Ishikawa (cell line): ENCODE measurements at regions not wholly inside any gene's neighbourhood (a gene's known extent, or its start where the extent isn't known, plus 50 kb on each side); places are given as distances from the start of the nearest gene placed in this dataset.

Experiments used
- CEBPB ChIP-seq: IDR thresholded peaks from 2 replicates; pipeline ENCODE4 v1.6.1; 2012
- CREB1 ChIP-seq: IDR thresholded peaks from 2 replicates; pipeline ENCODE4 v1.6.1; 2012; ENCODE audit warnings: low read depth
- EGR1 ChIP-seq: IDR thresholded peaks from 2 replicates; pipeline ENCODE4 v1.6.1; 2012
- EP300 ChIP-seq: IDR thresholded peaks from 2 replicates; pipeline ENCODE4 v1.6.1; 2012; ENCODE audit warnings: borderline replicate concordance
- FOXM1 ChIP-seq: IDR thresholded peaks from 2 replicates; pipeline ENCODE4 v1.6.1; 2012; ENCODE audit warnings: low read depth, borderline replicate concordance
- MAX ChIP-seq: IDR thresholded peaks from 2 replicates; pipeline ENCODE4 v1.6.1; 2012
- NFIC ChIP-seq: IDR thresholded peaks from 2 replicates; pipeline ENCODE4 v1.6.1; 2012
- RAD21 ChIP-seq: IDR thresholded peaks from 2 replicates; pipeline ENCODE4 v1.6.1; 2012; ENCODE audit warnings: low read depth
- REST ChIP-seq: IDR thresholded peaks from 2 replicates; pipeline ENCODE4 v1.6.1; 2012; ENCODE audit warnings: low read depth, mild to moderate bottlenecking
- TAF1 ChIP-seq: IDR thresholded peaks from 2 replicates; pipeline ENCODE4 v1.6.1; 2012; ENCODE audit warnings: low read depth, mild to moderate bottlenecking
- TCF12 ChIP-seq: IDR thresholded peaks from 2 replicates; pipeline ENCODE4 v1.6.1; 2012; ENCODE audit warnings: low read depth
- TEAD4 ChIP-seq: IDR thresholded peaks from 2 replicates; pipeline ENCODE4 v1.6.1; 2012
- USF1 ChIP-seq: IDR thresholded peaks from 2 replicates; pipeline ENCODE4 v1.6.1; 2012
- YY1 ChIP-seq: IDR thresholded peaks from 2 replicates; pipeline ENCODE4 v1.6.1; 2012; ENCODE audit warnings: low read depth
- ZBTB7A ChIP-seq: IDR thresholded peaks from 2 replicates; pipeline ENCODE4 v1.6.1; 2012; ENCODE audit warnings: low read depth

- TF ChIP-seq CEBPB (no peak), EGR1 (no peak), NFIC (no peak), ZBTB7A (no peak), USF1 (no peak), CREB1 (no peak), TAF1 (no peak), TEAD4 (no peak), RAD21 (no peak), FOXM1 (no peak), EP300 (no peak), MAX (no peak), TCF12 (no peak), YY1 (no peak), REST (no peak)
These were observed 80.9 kb upstream of the IRX2 start for GRCh38 chr5:2832394-2832793.

GRCh38 chr5:2829239-2829638 is 77.8 kb upstream of the IRX2 start:
- TF ChIP-seq CREB1, result no peak
- no peak for TF ChIP-seq USF1
- no peak for TF ChIP-seq MAX
- TF ChIP-seq ZBTB7A, result no peak
- no peak for TF ChIP-seq CEBPB
- no peak for TF ChIP-seq TEAD4
- no peak for TF ChIP-seq NFIC
- TF ChIP-seq TCF12, result no peak
- no peak for TF ChIP-seq RAD21
- TF ChIP-seq TAF1, result no peak
- TF ChIP-seq FOXM1, result no peak

GRCh38 chr5:2818936-2819335 is 67.5 kb upstream of the IRX2 start:
- no peak for TF ChIP-seq ZBTB7A
- TF ChIP-seq CEBPB, result no peak
- no peak for TF ChIP-seq YY1
- TF ChIP-seq FOXM1, result no peak
- TF ChIP-seq CREB1, result no peak
- no peak for TF ChIP-seq MAX
- no peak for TF ChIP-seq TCF12
- TF ChIP-seq REST, result no peak

- TF ChIP-seq RAD21, result no peak
- TF ChIP-seq REST, result no peak
- no peak for TF ChIP-seq CEBPB
- no peak for TF ChIP-seq MAX
- no peak for TF ChIP-seq CREB1
- no peak for TF ChIP-seq TEAD4
- no peak for TF ChIP-seq ZBTB7A
- TF ChIP-seq YY1, result no peak
- TF ChIP-seq TCF12, result no peak
- TF ChIP-seq EGR1, result no peak
- no peak for TF ChIP-seq TAF1
- no peak for TF ChIP-seq EP300
- no peak for TF ChIP-seq USF1
- no peak for TF ChIP-seq NFIC
- no peak for TF ChIP-seq FOXM1
These were observed 65.6 kb upstream of the IRX2 start for GRCh38 chr5:2817031-2817603.
